Liver (tissue), 8 donors: ENCODE measurements at regions not wholly inside any gene's neighbourhood (a gene's known extent, or its start where the extent isn't known, plus 50 kb on each side); places are given as distances from the start of the nearest gene placed in this dataset.

Experiments used
- DNase-seq: peaks from one replicate; pipeline ENCODE4 v3.0.0-alpha.2; 2017; ENCODE audit warnings: low spot score
- H3K27ac ChIP-seq, 2 donors: one replicate each; pipeline ENCODE4 v1.7.0; 2013; ENCODE audit warnings: inconsistent platforms in 2 of 2, low read length in 2 of 2, control low read depth in 1 of 2, low read depth in 1 of 2, mild to moderate bottlenecking in 1 of 2
- H3K27me3 ChIP-seq, 4 donors: one replicate each; pipeline versions ENCODE4 v1.6.1 to v1.7.0; 2013; ENCODE audit warnings: low read length in 3 of 4, inconsistent platforms in 1 of 4, mild to moderate bottlenecking in 1 of 4, moderate library complexity in 1 of 4; ENCODE audit not compliant: control insufficient read depth in 4 of 4, insufficient read depth in 4 of 4
- H3K36me3 ChIP-seq, 4 donors: one replicate each; pipeline versions ENCODE4 v1.6.1 to v1.7.0; 2013; ENCODE audit warnings: low read length in 3 of 4, mild to moderate bottlenecking in 3 of 4, low read depth in 1 of 4, moderate library complexity in 1 of 4; ENCODE audit not compliant: control insufficient read depth in 4 of 4, insufficient read depth in 3 of 4
- H3K4me1 ChIP-seq, 4 donors: one replicate each; pipeline versions ENCODE4 v1.6.1 to v1.7.0; 2013; ENCODE audit warnings: low read length in 3 of 4, mild to moderate bottlenecking in 3 of 4, moderate library complexity in 1 of 4; ENCODE audit not compliant: control insufficient read depth in 4 of 4, insufficient read depth in 4 of 4
- H3K4me3 ChIP-seq, 3 donors: one replicate each; pipeline versions ENCODE4 v1.6.1 to v1.7.0; 2013; ENCODE audit warnings: low read length in 3 of 3, control low read depth in 1 of 3, low read depth in 1 of 3, mild to moderate bottlenecking in 1 of 3
- H3K9ac ChIP-seq, 2 donors: one replicate each; pipeline ENCODE4 v1.7.0; 2013; ENCODE audit warnings: low read length in 2 of 2, mild to moderate bottlenecking in 2 of 2, moderate library complexity in 2 of 2, control low read depth in 1 of 2, low read depth in 1 of 2
- H3K9me3 ChIP-seq, 4 donors: one replicate each; pipeline versions ENCODE4 v1.6.1 to v1.7.0; 2013; ENCODE audit warnings: low read length in 3 of 4; ENCODE audit not compliant: control insufficient read depth in 4 of 4
- ATF3 ChIP-seq: IDR thresholded peaks from 2 replicates; pipeline ENCODE4 v1.6.1; 2016; ENCODE audit warnings: antibody characterized with exemption
- CTCF ChIP-seq: fragments of 150-350 bp; IDR thresholded peaks from 2 replicates; pipeline ENCODE4 v1.5.1; 2017; ENCODE audit warnings: improper control_type of control experiment, low read depth, low read length; ENCODE audit not compliant: missing input control
- EGR1 ChIP-seq, 2 donors: IDR thresholded peaks; 2 replicates each; pipeline ENCODE4 v1.6.1; 2016 to 2018; ENCODE audit warnings: antibody characterized with exemption in 2 of 2, low read depth in 2 of 2
- FOXA1 ChIP-seq: IDR thresholded peaks from 2 replicates; pipeline ENCODE4 v1.6.1; 2016; ENCODE audit warnings: antibody characterized with exemption
- FOXA2 ChIP-seq: IDR thresholded peaks from 2 replicates; pipeline ENCODE4 v1.6.1; 2016; ENCODE audit warnings: antibody characterized with exemption
- GABPA ChIP-seq, 2 donors: IDR thresholded peaks in 1 of 2; conservative IDR thresholded peaks in 1 of 2; 2 replicates each; pipeline ENCODE4 v1.6.1; 2016; ENCODE audit warnings: antibody characterized with exemption in 2 of 2, mild to moderate bottlenecking in 1 of 2, moderate library complexity in 1 of 2
- HNF4A ChIP-seq, 2 donors: conservative IDR thresholded peaks; 2 replicates each; pipeline ENCODE4 v1.6.1; 2016; ENCODE audit warnings: antibody characterized with exemption in 2 of 2, mild to moderate bottlenecking in 2 of 2
- HNF4G ChIP-seq: IDR thresholded peaks from 2 replicates; pipeline ENCODE4 v1.6.1; 2016; ENCODE audit warnings: antibody characterized with exemption
- JUND ChIP-seq, 2 donors: IDR thresholded peaks; 2 replicates each; pipeline ENCODE4 v1.6.1; 2016; ENCODE audit warnings: antibody characterized with exemption in 2 of 2
- MAX ChIP-seq: IDR thresholded peaks from 2 replicates; pipeline ENCODE4 v1.6.1; 2016; ENCODE audit warnings: antibody characterized with exemption
- NR2F2 ChIP-seq: IDR thresholded peaks from 2 replicates; pipeline ENCODE4 v1.6.1; 2016; ENCODE audit warnings: antibody characterized with exemption
- RAD21 ChIP-seq, 2 donors: IDR thresholded peaks; 2 replicates each; pipeline ENCODE4 v1.6.1; 2016; ENCODE audit warnings: antibody characterized with exemption in 2 of 2, mild to moderate bottlenecking in 2 of 2
- REST ChIP-seq: IDR thresholded peaks from 2 replicates; pipeline ENCODE4 v1.6.1; 2016; ENCODE audit warnings: antibody characterized with exemption, mild to moderate bottlenecking
- RXRA ChIP-seq, 2 donors: IDR thresholded peaks; 2 replicates each; pipeline ENCODE4 v1.6.1; 2017 to 2018; ENCODE audit warnings: antibody characterized with exemption in 2 of 2, mild to moderate bottlenecking in 1 of 2
- SP1 ChIP-seq: IDR thresholded peaks from 2 replicates; pipeline ENCODE4 v1.6.1; 2018; ENCODE audit warnings: antibody characterized with exemption, mild to moderate bottlenecking
- TAF1 ChIP-seq: conservative IDR thresholded peaks from 2 replicates; pipeline ENCODE4 v1.6.1; 2016; ENCODE audit warnings: antibody characterized with exemption, mild to moderate bottlenecking
- YY1 ChIP-seq: IDR thresholded peaks from 2 replicates; pipeline ENCODE4 v1.6.1; 2016; ENCODE audit warnings: antibody characterized with exemption, mild to moderate bottlenecking
- ZBTB33 ChIP-seq: IDR thresholded peaks from 2 replicates; pipeline ENCODE4 v1.6.1; 2016; ENCODE audit warnings: antibody characterized with exemption
- WGBS: extraction: QIAGEN DNeasy Blood & Tissue Kit; methylation state at CpG from one replicate; pipeline ENCODE4 v1.1.7; 2013; 5-methylcytosine and 5-hydroxymethylcytosine counted together
- donor health status: healthy.
- donor health status: healthy.
- donor health status: healthy.
- donor health status: healthy.
- donor health status: healthy.

GRCh38 chr2:193518041-193518817 is 1323.5 kb upstream of the TMEFF2 start:
- 84% methylated on average over 6 of the region's 6 CpGs for WGBS
- Histone ChIP-seq H3K36me3 (no peaks in the 10 kb centered on the region), H3K27me3 (no peaks in the 10 kb centered on the region), H3K9me3 (no peaks in the 10 kb centered on the region), H3K4me3 (no peak overlapping the region), H3K9ac (no peak overlapping the region), H3K4me1 (peaks cover 0 to 7% (median 2%) of the 10 kb centered on the region in 4 donors), H3K27ac (no peak overlapping the region)
- no peak for TF ChIP-seq GABPA (IDR thresholded peaks at IDR 0.05 in 1 of 2, conservative IDR thresholded peaks at IDR 0.05 in 1 of 2)
- no peak for TF ChIP-seq CTCF
- TF ChIP-seq REST, result no peak
- no peak for TF ChIP-seq FOXA1
- no peak for TF ChIP-seq RXRA (IDR thresholded peaks at IDR 0.05)
- no peak for TF ChIP-seq RAD21 (IDR thresholded peaks at IDR 0.05)
- no peak for TF ChIP-seq SP1
- no peak for TF ChIP-seq EGR1 (IDR thresholded peaks at IDR 0.05; ENCODE audit: low read depth in 2 of 2)
- no peak for TF ChIP-seq TAF1
- no peak for TF ChIP-seq MAX
- no peak for TF ChIP-seq ZBTB33
- no peak for TF ChIP-seq NR2F2
- no peak for TF ChIP-seq ATF3
- TF ChIP-seq JUND (IDR thresholded peaks at IDR 0.05), result no peak
- no peak for TF ChIP-seq YY1
- no peak for TF ChIP-seq HNF4A (conservative IDR thresholded peaks at IDR 0.05)
- TF ChIP-seq FOXA2, result no peak
- no peak for TF ChIP-seq HNF4G
- DNase-seq, result no peak
